ENCODE measurements at regions not wholly inside any gene's neighbourhood (a gene's known extent, or its start where the extent isn't known, plus 50 kb on each side); places are given as distances from the start of the nearest gene placed in this dataset.
A peak's percentile ranks its signal among the peaks of the same experiment; 100 is the strongest.
"Not testable (repeated sequence)": the region's sequence is repeated elsewhere in the genome, so short reads cannot be mapped to it uniquely, and the experiment has no call there.

DNA sequence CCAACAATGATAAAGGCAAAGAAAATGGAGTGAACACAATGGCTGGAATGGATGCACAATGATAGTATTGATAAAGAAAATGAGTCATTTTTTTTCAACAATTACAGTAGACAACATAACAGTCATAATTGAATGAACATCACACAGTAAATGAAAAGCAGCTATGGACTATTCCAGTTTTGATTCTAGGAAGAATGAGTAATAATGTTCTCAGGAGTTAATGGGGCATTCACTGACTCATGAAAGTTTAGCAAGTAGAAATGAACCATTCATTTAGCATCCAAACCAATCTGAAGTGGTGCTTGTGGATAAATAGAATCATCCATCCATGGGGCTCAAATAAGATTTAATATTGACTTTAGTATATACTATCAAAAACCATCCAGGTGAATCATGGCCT, 1029.5 kb upstream of the GJE1 start:
- DNase-seq (ENCODE audit: low read depth, low spot score), result no peak

DNA sequence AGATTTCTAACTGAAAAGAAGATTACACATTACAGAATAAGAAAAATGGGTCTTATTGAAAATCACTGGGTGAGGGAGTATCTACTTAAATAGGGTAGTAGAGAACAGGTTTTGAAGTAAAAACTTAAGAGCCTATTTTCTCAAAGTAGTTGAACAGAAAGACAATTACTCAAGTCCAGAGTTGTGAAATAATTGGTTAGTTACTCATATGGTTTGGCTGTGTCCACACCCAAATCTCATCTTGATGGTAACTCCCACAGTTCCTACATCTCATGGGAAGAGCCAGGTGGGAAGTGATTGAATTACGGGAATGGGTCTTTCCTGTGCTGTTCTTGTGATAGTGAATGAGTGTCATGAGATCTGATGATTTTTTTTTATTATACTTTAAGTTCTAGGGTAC, 1035.3 kb upstream of the GJE1 start:
- DNase-seq (ENCODE audit: low read depth, low spot score), result no peak

DNA sequence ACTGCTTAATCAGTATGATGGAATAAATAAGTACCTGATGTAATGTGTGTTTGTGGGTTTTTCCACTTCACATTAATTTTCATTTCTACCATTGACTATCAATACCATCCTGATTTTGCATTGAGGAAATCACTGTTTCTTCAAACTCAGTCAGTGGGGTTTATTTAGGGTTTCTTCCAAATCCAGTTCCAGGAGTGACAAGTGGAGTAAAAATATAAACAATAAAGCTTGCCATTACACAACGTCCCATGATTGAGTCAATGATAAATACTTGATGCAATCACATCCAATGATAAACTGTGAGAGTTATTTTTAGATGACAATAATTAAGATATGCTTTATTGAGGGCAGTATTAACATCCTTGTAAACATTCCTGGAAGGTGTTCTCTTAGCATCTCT, 1037.4 kb upstream of the GJE1 start:
- DNase-seq (ENCODE audit: low read depth, low spot score), result no peak

DNA sequence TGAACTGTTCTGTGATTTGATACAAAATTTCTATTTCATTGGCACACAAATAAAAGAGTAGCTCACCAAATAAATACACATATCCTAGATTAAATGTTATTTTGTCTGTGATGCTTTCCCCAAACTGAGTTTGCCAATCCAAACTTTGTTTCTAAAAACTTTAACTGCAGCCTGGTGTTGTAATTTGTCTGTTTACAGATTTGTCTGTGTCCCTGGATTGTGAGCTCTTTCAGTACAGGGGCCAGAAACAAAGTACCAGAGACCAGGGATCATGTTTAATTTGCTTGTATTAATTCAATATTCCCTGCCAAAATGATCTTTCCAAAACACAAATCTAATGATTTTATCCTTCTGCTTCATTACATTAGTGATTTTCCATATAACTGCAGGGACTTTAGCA, 1044.6 kb upstream of the GJE1 start:
- DNase-seq (ENCODE audit: low read depth, low spot score), result no peak

DNA sequence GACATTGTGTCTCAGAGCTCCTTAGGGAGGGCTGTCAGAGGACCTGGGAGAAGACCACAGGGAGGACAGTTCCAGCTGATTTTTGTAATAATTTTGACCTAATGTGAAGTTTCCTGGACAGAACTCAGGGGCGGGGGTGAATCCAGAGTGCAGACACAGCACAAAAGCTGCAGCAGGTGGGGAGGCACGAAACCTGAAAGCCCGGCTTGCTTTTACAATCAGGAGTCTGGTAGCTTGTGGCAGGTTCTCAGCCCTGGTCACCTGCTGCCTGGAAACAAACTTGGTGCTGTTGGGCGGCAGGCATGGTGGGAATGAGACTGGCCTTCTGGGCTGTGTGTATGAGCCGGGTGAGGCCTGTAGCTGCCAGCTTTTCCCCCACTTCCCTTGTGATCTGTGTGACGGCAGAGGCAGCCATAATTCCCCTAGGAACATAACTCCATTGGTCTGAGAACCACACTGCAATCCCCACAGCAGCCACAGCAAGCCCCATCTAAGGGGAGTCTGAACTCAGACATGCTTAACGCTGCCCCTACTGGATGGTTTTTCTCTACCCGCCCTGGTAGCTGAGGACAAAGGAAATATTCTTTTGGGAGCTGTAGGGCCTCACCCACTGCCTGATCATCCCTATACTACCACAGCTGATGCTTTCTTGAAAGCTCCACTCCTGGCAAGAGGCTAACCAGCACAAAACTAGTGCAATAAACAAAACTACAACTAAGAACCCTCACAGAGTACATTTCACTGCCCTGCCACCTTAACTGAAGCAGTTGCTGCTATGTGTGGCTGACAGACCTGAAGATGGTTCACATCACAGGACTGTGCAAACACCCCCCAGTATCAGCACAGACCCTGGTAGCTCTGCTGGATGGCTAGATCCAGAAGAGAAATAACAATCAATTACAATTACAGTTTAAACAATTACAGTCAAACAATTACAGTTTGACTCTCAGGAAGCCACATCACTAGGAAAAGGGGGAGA, 1055.1 kb upstream of the GJE1 start:
- peak; percentile 68 for DNase-seq (ENCODE audit: low read depth, low spot score)

DNA sequence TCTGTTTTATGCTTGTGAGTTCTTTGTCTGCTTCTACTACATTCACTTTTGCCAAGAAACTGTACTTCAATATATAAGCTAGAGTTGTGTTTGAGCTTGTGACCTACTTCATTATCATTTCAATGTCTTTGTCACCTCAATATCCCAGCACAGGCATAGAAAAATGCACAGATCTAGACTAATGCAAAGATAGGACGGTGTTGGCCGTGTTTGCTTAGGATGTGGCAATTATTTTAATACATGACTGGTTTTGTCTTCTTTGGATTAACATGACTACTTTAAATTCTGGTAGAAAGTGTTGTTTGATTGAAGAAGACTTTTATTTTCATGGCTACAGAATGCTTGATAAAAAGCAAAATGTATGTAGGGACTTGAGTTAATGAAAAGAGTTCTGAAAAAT, 1075.0 kb upstream of the GJE1 start:
- no peak for DNase-seq (ENCODE audit: low read depth, low spot score)

DNA sequence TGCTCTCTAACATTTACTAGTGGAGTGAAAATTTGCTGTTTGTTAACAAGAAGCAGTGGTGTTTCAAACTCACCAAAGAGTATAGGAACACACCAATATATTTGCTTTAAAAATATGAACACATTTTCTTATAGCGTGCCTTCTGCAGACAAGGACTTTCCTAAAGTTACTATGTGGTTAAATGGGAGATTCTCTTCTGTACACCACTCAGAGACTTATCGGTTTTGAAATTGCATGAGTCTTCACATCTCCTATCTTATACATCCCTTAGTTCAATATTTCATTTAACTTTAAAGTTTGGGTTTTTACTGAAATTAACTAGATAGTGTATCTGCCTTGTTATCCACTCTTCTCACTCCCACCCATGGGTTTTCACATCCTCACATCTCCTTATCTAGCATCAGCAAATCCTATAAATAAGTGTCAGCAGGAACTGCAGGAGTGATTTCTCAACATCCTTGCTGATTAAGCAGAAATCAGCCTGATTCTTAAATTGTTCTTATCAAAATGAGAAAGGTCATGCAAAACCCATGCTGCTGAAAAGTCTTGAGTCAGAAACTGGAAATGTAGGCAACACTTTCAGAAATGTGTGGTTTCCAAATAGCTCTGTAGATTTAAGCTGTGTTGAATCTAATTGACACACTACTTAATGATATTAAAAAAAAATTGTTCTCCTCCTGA, 1075.6 kb upstream of the GJE1 start:
- no peak for DNase-seq (ENCODE audit: low read depth, low spot score)

DNA sequence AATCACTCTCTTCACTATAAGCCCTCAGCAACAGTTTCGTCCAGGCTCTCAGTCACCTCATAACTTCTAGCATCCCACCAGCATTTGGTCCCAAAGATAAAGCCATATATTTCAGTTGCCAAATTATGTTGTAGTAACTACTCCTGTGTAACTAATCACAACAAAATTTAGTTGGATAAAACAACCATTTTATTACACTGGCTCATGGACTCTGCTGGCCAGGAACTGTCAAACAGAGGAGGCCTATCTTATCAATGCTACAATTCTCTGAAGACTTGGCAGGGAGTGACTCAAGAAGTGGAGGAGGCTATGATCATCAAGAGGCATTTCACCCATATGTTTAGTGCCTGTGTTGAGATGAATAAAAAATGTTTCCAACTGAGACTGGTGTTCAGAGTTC, 1082.3 kb upstream of the GJE1 start:
- no peak for DNase-seq (ENCODE audit: low read depth, low spot score)

DNA sequence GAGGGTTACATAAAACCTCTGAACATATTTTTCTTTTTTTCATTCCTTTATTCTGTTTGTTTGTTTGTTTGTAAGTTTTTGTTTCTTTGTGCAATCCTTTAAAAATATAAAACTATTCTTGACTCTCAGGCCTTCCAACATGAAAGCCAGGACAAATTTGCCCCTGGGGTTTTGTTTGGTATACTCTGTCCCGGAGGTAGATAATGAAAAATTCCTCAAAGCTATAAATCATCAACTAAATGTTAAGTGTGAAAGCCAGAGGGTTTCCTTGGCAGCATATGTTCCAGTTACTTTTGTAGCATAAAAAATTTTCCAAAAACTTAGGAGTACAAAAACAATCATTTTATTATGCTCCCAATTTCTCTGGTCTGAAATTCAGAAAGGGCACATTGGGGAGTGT, 1084.3 kb upstream of the GJE1 start:
- no peak for DNase-seq (ENCODE audit: low read depth, low spot score)

DNA sequence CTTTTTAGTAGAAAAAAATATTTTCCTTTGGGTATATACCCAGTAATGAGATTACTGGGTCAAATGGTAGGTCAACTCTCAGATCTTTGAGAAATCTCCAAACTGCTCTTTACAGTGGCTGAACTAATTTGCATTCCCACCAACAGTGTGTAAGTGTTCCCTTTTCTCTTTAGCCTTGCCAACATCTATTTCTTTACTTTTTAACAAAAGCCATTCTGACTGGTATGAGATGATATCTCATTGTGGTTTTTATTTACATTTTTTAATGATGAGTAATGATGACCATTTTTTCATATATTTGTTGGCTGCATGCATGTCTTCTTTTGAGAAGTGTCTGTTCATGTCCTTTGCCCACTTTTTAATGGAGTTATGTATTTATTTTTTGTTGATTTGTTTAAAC, 1086.2 kb upstream of the GJE1 start:
- not testable (repeated sequence) for DNase-seq (ENCODE audit: low read depth, low spot score)

DNA sequence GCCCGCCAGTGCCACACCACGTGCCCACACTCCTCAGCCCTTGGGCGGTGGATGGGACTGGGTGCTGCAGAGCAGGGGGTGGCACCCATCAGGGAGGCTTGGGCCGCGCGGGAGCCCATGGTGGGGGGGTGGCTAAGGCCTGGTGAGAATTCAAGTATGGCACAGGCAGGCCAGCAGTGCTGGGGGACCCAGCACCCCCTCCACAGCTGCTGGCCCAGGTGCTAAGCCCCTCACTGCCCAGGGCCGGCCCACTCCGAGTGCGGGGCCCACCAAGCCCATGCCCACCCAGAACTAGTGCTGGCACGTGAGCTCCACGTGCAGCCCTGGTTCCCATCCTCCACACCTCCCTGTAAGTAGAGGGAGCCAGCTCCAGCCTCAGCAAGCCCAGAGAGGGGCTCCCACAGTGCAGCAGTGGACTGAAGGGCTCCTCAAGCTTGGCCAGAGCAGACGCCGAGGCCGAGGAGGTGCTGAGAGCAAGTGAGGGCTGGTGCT, 1091.1 kb upstream of the GJE1 start:
- DNase-seq (ENCODE audit: low read depth, low spot score), result no peak

DNA sequence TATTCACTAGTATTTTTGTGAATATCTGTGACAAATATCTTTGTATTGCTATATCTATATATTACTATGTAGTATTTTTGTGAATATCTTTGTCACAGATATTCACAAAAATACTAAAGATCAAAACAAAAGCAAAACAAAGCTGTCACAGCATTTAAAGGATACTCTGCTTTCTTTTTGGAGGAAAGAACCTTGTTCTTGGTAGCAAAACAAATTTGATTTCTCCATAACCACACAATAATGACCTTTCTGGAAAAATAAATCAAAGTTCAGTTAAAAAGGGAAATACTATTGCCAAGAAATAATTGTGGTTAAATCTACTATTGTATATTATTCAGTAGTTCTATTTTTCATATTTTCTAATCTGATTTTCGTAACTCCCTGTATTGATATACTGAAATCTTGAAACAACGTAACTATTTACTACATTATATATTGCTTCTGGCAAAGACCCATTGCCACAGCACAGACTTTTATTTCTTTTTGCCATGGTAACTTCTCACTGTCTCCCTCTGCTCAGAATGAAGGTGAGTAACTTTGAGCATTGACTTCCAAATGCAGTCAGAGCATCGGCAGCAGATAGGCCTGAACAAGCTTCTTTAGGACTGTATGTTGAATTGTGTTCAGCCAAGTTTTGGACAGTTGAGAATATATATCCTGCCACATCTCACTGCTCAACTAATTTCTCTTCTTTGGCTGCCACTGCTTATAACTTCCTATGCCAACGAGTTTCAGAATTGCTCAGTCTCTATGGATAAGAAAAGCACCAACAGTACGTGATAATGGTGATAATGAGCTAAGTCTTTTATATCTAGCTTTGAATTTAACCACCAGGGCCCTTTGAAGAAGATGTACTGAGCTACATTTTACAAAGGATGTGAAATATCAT, 1097.2 kb upstream of the GJE1 start:
- DNase-seq (ENCODE audit: low read depth, low spot score), result no peak

DNA sequence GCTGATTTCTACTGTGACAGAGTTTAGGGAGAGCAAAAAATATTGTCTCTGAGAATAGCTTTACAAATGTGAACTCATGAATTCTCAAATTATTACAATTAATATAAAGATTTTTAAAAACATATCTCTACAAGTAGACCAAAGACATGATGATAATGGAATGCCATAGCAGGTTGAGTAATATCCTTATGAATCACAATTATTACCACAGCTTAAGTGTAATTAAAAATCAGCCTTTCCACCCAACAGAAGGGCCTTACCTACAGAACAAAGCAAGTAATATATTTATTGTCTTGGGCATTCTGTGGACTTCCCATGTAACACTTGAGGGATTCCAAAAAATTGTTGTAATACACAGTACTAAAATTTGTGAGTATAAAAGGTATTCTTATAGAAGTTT, 1099.6 kb upstream of the GJE1 start:
- DNase-seq (ENCODE audit: low read depth, low spot score), result no peak

DNA sequence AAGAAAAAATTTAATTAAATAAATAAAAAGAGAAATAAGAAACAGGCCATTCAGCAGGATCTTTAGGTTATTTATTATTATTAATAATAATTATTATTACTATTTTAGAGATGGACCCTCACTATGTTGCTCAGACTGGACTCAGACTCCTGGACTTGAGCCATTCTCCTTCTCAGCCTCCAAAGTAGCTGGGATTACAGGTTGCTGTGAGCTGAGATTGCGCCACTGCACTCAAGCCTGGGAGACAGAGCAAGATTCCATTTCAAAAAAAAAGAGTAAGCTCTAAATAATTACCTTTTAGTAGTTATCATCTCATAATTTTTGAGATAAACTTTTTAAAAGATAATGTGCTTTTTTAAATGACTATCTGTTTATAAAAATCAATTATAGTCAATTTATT, 1102.8 kb upstream of the GJE1 start:
- DNase-seq (ENCODE audit: low read depth, low spot score), result no peak

DNA sequence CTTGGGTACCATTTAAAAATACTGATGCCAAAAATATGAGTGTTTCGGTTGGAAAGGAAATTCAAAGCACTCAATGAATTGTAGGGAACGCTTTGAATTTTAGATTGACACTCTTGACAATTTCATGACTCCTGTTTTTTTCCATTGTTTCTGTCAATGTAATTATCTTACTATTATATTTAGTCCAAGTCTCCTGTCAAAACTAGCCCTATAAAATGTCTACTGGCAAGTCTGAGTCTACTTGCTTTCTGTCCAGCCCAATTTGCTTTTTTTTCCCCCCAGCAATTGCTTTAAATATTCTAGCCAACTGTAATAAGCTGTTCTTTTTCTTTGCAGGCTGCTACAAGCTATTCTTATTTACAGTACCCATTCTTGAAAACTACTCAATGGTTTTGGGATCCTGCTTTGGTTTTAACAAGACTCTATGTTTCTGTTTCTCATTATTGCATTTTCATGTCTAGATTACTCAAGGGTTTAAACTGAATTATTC, 1103.9 kb upstream of the GJE1 start:
- DNase-seq (ENCODE audit: low read depth, low spot score), result no peak

DNA sequence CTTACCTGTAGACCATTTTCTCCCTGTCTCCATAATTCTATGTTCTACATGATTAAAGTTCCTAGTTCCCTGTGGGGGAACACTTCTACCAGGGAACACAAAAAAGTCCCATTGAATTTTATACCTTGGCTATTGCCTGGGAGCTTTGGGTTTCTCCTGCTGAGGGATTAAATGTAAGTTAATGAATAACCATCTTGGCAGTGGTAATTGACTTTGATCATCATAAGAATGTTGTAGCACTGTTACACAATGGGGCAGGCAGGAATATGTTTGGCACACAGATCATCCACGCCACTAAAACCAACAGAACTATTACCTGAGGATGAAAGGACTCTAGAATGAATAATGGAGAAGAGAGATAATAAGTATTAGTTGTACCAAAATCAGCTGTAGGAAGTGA, 1106.2 kb upstream of the GJE1 start:
- no peak for DNase-seq (ENCODE audit: low read depth, low spot score)

DNA sequence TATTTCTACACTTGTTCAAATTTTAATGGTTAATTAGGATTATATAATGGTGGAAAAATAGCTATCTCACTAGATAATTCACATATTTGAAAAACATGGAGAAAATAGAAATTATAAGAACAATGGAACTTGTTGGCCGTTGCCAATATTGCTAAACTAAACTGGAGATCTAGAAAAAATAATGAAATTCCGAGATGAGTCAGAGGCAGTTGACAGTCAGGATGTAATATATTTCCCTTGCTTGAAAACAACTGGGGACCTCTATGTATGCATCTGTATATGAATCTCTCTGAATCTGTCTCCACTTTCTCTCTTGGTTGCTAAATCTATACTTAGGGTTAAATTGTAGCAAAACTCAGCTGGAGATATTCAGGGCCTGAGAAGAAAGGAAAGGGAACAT, 1108.2 kb upstream of the GJE1 start:
- no peak for DNase-seq (ENCODE audit: low read depth, low spot score)

DNA sequence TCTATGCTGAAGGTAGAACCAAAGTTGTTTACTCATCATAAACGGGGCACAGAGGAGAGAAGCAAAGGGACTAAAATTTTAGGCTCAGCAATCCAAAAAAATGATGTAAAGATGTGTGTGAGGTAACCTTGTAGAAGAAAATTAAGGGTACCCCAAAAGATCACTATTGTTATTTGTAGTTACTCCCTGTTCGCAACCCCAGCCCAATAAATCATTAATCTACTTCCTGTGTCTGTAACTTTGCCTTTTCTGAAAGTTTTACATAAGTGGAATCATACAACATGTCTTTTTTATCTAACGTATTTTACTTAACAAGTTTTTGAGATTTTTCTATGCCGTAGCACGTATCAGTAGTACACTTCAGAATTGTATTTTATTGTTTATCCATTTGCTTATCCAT, 1114.8 kb upstream of the GJE1 start:
- no peak for DNase-seq (ENCODE audit: low read depth, low spot score)

DNA sequence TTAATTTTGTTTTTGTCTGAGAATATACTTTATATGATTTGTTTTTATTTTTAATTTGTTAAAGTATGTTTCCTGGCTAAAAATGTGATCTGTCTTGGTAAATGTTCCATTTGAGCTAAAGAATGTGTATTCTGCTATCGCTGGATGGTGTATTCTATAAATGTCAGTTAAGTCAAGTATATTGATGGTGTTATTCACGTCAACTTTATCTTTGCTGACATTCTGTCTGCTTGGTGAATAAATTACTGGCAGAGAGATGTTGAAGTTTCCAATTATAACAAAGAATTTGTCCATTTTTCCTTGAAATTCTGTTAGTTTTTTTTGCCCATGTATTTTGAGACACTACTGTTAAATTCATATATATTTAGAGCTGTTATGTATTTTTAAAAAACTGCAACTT, 1131.8 kb upstream of the GJE1 start:
- DNase-seq (ENCODE audit: low read depth, low spot score), result no peak

DNA sequence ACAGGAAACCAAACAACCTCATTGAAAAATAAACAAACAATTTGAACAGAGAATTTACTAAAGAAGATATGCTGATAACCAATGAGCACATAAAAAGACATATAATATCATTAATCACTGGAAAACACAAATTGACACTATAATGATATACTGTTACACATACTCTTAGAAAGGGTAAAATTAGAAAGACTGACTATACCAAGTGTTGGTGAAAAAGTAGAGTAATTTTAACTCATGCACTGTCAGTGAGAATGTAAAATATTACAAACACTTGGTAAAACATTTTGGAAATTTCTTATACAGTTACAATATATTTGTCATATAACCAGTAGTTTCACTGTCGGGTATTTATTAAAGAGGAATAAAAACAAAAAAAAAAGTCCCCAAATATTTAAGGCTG, 1139.2 kb upstream of the GJE1 start:
- no peak for DNase-seq (ENCODE audit: low read depth, low spot score)

DNA sequence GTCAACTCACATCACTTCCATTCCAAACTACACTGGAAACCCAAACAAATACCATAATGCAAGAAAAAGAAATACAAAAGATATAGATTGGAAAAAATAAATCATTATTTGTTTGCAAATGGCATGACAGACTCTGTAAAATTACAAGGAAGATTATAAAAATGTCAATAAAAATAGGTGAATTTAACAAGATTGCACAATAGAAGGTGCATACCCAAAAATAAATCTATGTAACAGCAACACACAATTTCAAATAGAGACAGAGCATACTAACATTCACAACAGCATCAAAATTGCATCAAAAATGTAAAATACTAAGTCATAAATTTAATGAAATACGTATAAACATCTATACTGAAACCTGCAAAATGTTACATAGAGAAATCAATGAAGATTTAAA, 1140.0 kb upstream of the GJE1 start:
- DNase-seq (ENCODE audit: low read depth, low spot score), result no peak

DNA sequence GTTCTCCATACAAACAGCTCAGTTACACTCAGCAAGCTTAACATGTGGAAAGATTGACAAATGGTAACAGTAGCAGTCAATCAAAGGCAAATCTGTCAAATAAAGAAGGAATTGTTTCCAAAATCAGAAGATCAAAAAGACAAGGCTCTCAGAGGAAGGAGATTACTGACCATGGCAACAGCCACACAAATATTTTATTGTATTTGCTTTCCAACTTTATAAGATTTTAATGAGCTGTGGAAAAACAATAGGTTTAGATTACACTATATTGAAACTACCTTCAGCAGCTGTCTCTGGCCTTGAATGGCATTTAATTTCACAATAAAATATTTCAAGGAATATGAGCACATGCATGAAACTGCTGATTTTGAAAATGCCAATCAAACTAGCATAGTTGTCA, 1143.9 kb upstream of the GJE1 start:
- no peak for DNase-seq (ENCODE audit: low read depth, low spot score)

Data from ELF-1 (cell line).